CD14-positive monocyte (primary cell): ENCODE measurements at regions not wholly inside any gene's neighbourhood (a gene's known extent, or its start where the extent isn't known, plus 50 kb on each side); places are given as distances from the start of the nearest gene placed in this dataset.

Experiments used
- DNase-seq, 3 donors: peaks; one replicate each; pipeline ENCODE4 v3.0.0-alpha.2; 2011 to 2022
- H2AFZ ChIP-seq: 2 replicates; pipeline ENCODE4 v1.6.0; 2012; ENCODE audit warnings: mild to moderate bottlenecking, low read depth, low read length, inconsistent platforms; ENCODE audit not compliant: insufficient read depth, poor library complexity, severe bottlenecking
- H3K27ac ChIP-seq, 2 donors: 1 replicate in 1 of 2; 2 replicates in 1 of 2; pipeline ENCODE4 v1.5.1; 2012 to 2013; ENCODE audit warnings: low read length in 2 of 2, control low read depth in 1 of 2, inconsistent platforms in 1 of 2, low read depth in 1 of 2, mild to moderate bottlenecking in 1 of 2
- H3K27me3 ChIP-seq, 2 donors: one replicate each; pipeline versions ENCODE4 v1.6.0 to v1.6.1; 2011 to 2013; ENCODE audit warnings: low read length in 2 of 2; ENCODE audit not compliant: control insufficient read depth in 2 of 2, insufficient read depth in 2 of 2
- H3K36me3 ChIP-seq, 2 donors: replicated peaks in 1 of 2; 1 replicate in 1 of 2; 2 replicates in 1 of 2; pipeline versions ENCODE4 v1.5.1 to v1.6.1; 2012 to 2013; ENCODE audit warnings: low read length in 2 of 2, control low read depth in 1 of 2, inconsistent platforms in 1 of 2, mild to moderate bottlenecking in 1 of 2; ENCODE audit not compliant: insufficient read depth in 2 of 2, control insufficient read depth in 1 of 2
- H3K4me1 ChIP-seq, 2 donors: 1 replicate in 1 of 2; 2 replicates in 1 of 2; pipeline versions ENCODE4 v1.5.1 to v1.6.1; 2012 to 2013; ENCODE audit warnings: low read length in 2 of 2, control low read depth in 1 of 2, inconsistent platforms in 1 of 2, mild to moderate bottlenecking in 1 of 2, moderate library complexity in 1 of 2; ENCODE audit not compliant: insufficient read depth in 2 of 2, control insufficient read depth in 1 of 2
- H3K4me2 ChIP-seq: replicated peaks from 2 replicates; pipeline ENCODE3; 2012; ENCODE audit warnings: low read length, moderate library complexity, mild to moderate bottlenecking; ENCODE audit not compliant: poor library complexity, severe bottlenecking; ENCODE audit errors: extremely low read depth
- H3K4me3 ChIP-seq, 3 experiments: fragments of 200-600 bp in 1 of 3; sonication (generic) in 1 of 3; replicated peaks in 1 of 3; 1 replicate in 2 of 3; 2 replicates in 1 of 3; pipeline ENCODE4 v1.5.1; 2011 to 2013; ENCODE audit warnings: low read length in 3 of 3, mild to moderate bottlenecking in 3 of 3, control low read depth in 2 of 3, low read depth in 2 of 3, inconsistent platforms in 1 of 3, moderate library complexity in 1 of 3
- H3K79me2 ChIP-seq: 2 replicates; pipeline ENCODE4 v1.6.0; 2012; ENCODE audit warnings: mild to moderate bottlenecking, control low read depth, inconsistent platforms, low read length, moderate library complexity; ENCODE audit not compliant: insufficient read depth
- H3K9ac ChIP-seq: 2 replicates; pipeline ENCODE4 v1.6.0; 2017; ENCODE audit warnings: low read length, mild to moderate bottlenecking; ENCODE audit not compliant: insufficient read depth, poor library complexity, severe bottlenecking
- H3K9me3 ChIP-seq, 2 donors: replicated peaks in 1 of 2; 1 replicate in 1 of 2; 2 replicates in 1 of 2; pipeline versions ENCODE4 v1.5.1 to v1.6.1; 2012 to 2013; ENCODE audit warnings: low read length in 2 of 2, control low read depth in 1 of 2; ENCODE audit not compliant: control insufficient read depth in 1 of 2, insufficient read depth in 1 of 2
- H4K20me1 ChIP-seq: 2 replicates; pipeline ENCODE4 v1.6.0; 2012; ENCODE audit warnings: mild to moderate bottlenecking, low read length, control low read depth, moderate library complexity; ENCODE audit not compliant: insufficient read depth
- H3K27ac Mint-ChIP-seq, 7 donors: one replicate each; pipeline ENCODE4 v1.8.0; 2020; ENCODE audit warnings: mild to moderate bottlenecking in 7 of 7, mixed read lengths in 7 of 7, moderate library complexity in 6 of 7, inconsistent platforms in 2 of 7
- H3K27me3 Mint-ChIP-seq, 3 donors: one replicate each; pipeline ENCODE4 v1.8.0; 2021 to 2022; ENCODE audit warnings: low read depth in 3 of 3, mild to moderate bottlenecking in 3 of 3, mixed read lengths in 3 of 3, moderate library complexity in 3 of 3, inconsistent platforms in 1 of 3
- H3K36me3 Mint-ChIP-seq, 2 donors: one replicate each; pipeline ENCODE4 v1.8.0; 2020; ENCODE audit warnings: mixed read lengths in 2 of 2, inconsistent platforms in 1 of 2, mild to moderate bottlenecking in 1 of 2
- H3K4me1 Mint-ChIP-seq: one replicate; pipeline ENCODE4 v1.8.0; 2020; ENCODE audit warnings: mild to moderate bottlenecking, mixed read lengths
- H3K4me3 Mint-ChIP-seq, 2 donors: one replicate each; pipeline ENCODE4 v1.8.0; 2020; ENCODE audit warnings: mild to moderate bottlenecking in 2 of 2, mixed read lengths in 2 of 2, moderate library complexity in 1 of 2
- H3K9me3 Mint-ChIP-seq, 7 donors: one replicate each; pipeline ENCODE4 v1.8.0; 2020 to 2022; ENCODE audit warnings: mixed read lengths in 7 of 7, mild to moderate bottlenecking in 6 of 7, moderate library complexity in 6 of 7, inconsistent platforms in 2 of 7
- CTCF ChIP-seq: fragments of 200-600 bp; IDR thresholded peaks from one replicate; pipeline ENCODE4 v1.8.0; 2022; ENCODE audit warnings: antibody characterized with exemption, mild to moderate bottlenecking
- whole genome bisulfite sequencing: methylation state at CpG from one replicate; pipeline ENCODE4 v1.1.5; 2013; ENCODE audit warnings: missing lambda C conversion rate; ENCODE audit not compliant: insufficient coverage; 5-methylcytosine and 5-hydroxymethylcytosine counted together
- intact Hi-C, 2 donors: fragments of 100-400 bp; cut with micrococcal nuclease; formaldehyde crosslinking; loops; one replicate each; pipeline versions ENCODE4 v1.15.0 to v1.15.1; 2023

GRCh38 chr3:80676261-80676660 lies 908.5 kb upstream of the ROBO1 start:
- H3K9me3 Mint-ChIP-seq = peaks cover 0 to 3% (median 2%) of the 10 kb centered on the region in 7 donors
- H3K4me3 Mint-ChIP-seq = no peak overlapping the region

GRCh38 chr3:80675790-80676189 lies 908.0 kb upstream of the ROBO1 start:
- Histone ChIP-seq H3K36me3 (no peaks in the 10 kb centered on the region), H3K9ac (no peak overlapping the region), H4K20me1 (no peaks in the 10 kb centered on the region), H3K4me2 (no peak overlapping the region), H3K27ac (no peak overlapping the region), H2AFZ (no peak overlapping the region), H3K4me3 (no peak overlapping the region), H3K9me3 (no peaks in the 10 kb centered on the region), H3K79me2 (no peaks in the 10 kb centered on the region), H3K27me3 (no peaks in the 10 kb centered on the region), H3K4me1 (no peaks in the 10 kb centered on the region)
- DNase-seq = no peak
- TF ChIP-seq CTCF = no peak
- Mint-ChIP-seq H3K27ac (no peak overlapping the region), H3K27me3 (no peaks in the 10 kb centered on the region), H3K4me3 (no peak overlapping the region), H3K36me3 (no peaks in the 10 kb centered on the region), H3K4me1 (no peaks in the 10 kb centered on the region), H3K9me3 (peaks cover 0 to 3% (median 2%) of the 10 kb centered on the region in 7 donors)
- intact Hi-C loops = no loop called here
- no CpG with 5 or more reads among the region's 4 CpGs for WGBS

More at GRCh38 chr3:80676261-80676660, 908.5 kb upstream of the ROBO1 start:
- no peak overlapping the region for H2AFZ ChIP-seq
- H3K4me1 ChIP-seq = no peaks in the 10 kb centered on the region
- intact Hi-C loops = no loop called here
- DNase-seq = no peak
- Mint-ChIP-seq H3K27ac (no peak overlapping the region), H3K36me3 (no peaks in the 10 kb centered on the region), H3K27me3 (no peaks in the 10 kb centered on the region), H3K4me1 (no peaks in the 10 kb centered on the region)
- H3K27me3 ChIP-seq = no peaks in the 10 kb centered on the region
- no peak for TF ChIP-seq CTCF
- H3K4me3 ChIP-seq = no peak overlapping the region
- WGBS = 67% methylated on average over 1 of the region's 2 CpGs
- no peak overlapping the region for H3K4me2 ChIP-seq
- H3K36me3 ChIP-seq = no peaks in the 10 kb centered on the region
- H4K20me1 ChIP-seq = no peaks in the 10 kb centered on the region
- H3K9ac ChIP-seq = no peak overlapping the region
- H3K27ac ChIP-seq = no peak overlapping the region
- no peaks in the 10 kb centered on the region for H3K9me3 ChIP-seq
- H3K79me2 ChIP-seq = no peaks in the 10 kb centered on the region
